ENCODE measurements at regions not wholly inside any gene's neighbourhood (a gene's known extent, or its start where the extent isn't known, plus 50 kb on each side); places are given as distances from the start of the nearest gene placed in this dataset.

DNA sequence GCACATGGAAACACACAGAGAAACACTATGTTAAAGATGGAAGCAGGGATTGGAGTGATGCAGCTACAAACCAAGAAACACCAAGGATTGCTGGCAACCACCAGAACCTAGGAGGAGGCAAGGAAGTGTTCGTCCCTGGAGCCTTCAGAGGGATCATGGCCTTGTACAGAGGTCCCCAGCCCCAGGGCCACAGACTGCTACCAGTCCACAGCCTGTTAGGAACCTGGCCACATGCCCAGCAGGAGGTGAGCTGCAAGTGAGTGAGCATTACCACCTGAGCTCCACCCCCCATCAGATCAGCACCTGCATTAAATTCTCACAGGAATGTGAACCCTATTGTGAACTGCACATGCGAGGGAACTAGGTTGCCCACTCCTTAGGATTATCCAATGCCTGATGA is 505.7 kb upstream of the MDFIC2 start (continued):
- TF ChIP-seq, protein P1, sequence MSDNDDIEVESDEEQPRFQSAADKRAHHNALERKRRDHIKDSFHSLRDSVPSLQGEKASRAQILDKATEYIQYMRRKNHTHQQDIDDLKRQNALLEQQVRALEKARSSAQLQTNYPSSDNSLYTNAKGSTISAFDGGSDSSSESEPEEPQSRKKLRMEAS (IDR thresholded peaks at IDR 0.05) = no peak
- TF ChIP-seq FOXA1 (IDR thresholded peaks at IDR 0.05) = no peak
- TF ChIP-seq ZBTB33 (IDR thresholded peaks at IDR 0.05) = no peak
- TF ChIP-seq SP1 (IDR thresholded peaks at IDR 0.05) = no peak

DNA sequence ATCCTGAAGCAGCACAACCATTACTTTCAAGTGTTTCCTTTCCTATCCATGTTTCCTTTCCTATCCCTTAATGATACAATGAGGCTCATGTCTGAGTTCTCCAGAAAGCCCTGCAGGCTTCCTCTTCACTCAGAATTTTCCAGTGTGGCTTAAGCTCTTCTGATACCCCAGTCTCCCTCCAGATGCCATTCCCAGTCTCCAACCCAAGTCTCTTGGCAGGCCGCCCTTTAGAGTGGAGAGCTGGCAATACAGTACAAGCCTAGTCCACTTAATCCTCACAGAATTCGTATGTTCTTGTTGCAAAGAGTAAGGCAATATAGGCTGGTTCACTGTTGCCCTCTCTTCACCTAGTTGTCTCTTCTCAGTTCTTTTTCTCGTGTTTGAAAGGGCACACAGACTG is 503.9 kb upstream of the MDFIC2 start:
- no peak for DNase-seq (ENCODE audit: low spot score)
- WGBS = 85% methylated on average over 3 of the region's 3 CpGs

More for the DNA sequence above, 503.9 kb upstream of the MDFIC2 start:
- no peaks in the 10 kb centered on the region for H3K4me1 ChIP-seq (ENCODE audit: control insufficient read depth in 4 of 4, insufficient read depth in 4 of 4, low read length in 3 of 4)
- H3K27ac ChIP-seq (ENCODE audit: low read depth in 1 of 2, low read length in 2 of 2) = no peak overlapping the region
- peaks cover 0 to 5% (median 0%) of the 10 kb centered on the region in 4 donors for H3K9me3 ChIP-seq (ENCODE audit: control insufficient read depth in 4 of 4, low read length in 3 of 4)
- no peaks in the 10 kb centered on the region for H3K27me3 ChIP-seq (ENCODE audit: control insufficient read depth in 4 of 4, insufficient read depth in 4 of 4, low read length in 3 of 4)
- H3K4me3 ChIP-seq (ENCODE audit: low read depth in 1 of 3, low read length in 3 of 3) = no peak overlapping the region
- no peak for TF ChIP-seq GABPA (IDR thresholded peaks at IDR 0.05 in 1 of 2, conservative IDR thresholded peaks at IDR 0.05 in 1 of 2)
- no peak for TF ChIP-seq NR2F2 (IDR thresholded peaks at IDR 0.05)
- TF ChIP-seq CTCF (IDR thresholded peaks at IDR 0.05; ENCODE audit: low read depth, low read length, missing input control) = no peak
- no peak for TF ChIP-seq EGR1 (IDR thresholded peaks at IDR 0.05; ENCODE audit: low read depth in 2 of 2)
- no peak for TF ChIP-seq SP1 (IDR thresholded peaks at IDR 0.05)
- TF ChIP-seq FOXA2 (IDR thresholded peaks at IDR 0.05) = no peak
- TF ChIP-seq, protein P2, sequence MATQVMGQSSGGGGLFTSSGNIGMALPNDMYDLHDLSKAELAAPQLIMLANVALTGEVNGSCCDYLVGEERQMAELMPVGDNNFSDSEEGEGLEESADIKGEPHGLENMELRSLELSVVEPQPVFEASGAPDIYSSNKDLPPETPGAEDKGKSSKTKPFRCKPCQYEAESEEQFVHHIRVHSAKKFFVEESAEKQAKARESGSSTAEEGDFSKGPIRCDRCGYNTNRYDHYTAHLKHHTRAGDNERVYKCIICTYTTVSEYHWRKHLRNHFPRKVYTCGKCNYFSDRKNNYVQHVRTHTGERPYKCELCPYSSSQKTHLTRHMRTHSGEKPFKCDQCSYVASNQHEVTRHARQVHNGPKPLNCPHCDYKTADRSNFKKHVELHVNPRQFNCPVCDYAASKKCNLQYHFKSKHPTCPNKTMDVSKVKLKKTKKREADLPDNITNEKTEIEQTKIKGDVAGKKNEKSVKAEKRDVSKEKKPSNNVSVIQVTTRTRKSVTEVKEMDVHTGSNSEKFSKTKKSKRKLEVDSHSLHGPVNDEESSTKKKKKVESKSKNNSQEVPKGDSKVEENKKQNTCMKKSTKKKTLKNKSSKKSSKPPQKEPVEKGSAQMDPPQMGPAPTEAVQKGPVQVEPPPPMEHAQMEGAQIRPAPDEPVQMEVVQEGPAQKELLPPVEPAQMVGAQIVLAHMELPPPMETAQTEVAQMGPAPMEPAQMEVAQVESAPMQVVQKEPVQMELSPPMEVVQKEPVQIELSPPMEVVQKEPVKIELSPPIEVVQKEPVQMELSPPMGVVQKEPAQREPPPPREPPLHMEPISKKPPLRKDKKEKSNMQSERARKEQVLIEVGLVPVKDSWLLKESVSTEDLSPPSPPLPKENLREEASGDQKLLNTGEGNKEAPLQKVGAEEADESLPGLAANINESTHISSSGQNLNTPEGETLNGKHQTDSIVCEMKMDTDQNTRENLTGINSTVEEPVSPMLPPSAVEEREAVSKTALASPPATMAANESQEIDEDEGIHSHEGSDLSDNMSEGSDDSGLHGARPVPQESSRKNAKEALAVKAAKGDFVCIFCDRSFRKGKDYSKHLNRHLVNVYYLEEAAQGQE (IDR thresholded peaks at IDR 0.05) = no peak
- TF ChIP-seq TAF1 (conservative IDR thresholded peaks at IDR 0.05) = no peak
- TF ChIP-seq YY1 (IDR thresholded peaks at IDR 0.05) = no peak
- TF ChIP-seq FOXA1 (IDR thresholded peaks at IDR 0.05) = no peak
- TF ChIP-seq RAD21 (IDR thresholded peaks at IDR 0.05) = no peak
- no peak for TF ChIP-seq HNF4G (IDR thresholded peaks at IDR 0.05)
- TF ChIP-seq, protein P1 (IDR thresholded peaks at IDR 0.05) = no peak
- TF ChIP-seq RXRA (IDR thresholded peaks at IDR 0.05) = no peak
- no peak for TF ChIP-seq ATF3 (IDR thresholded peaks at IDR 0.05)
- no peak overlapping the region for H3K9ac ChIP-seq (ENCODE audit: low read depth in 1 of 2, low read length in 2 of 2)
- no peaks in the 10 kb centered on the region for H3K36me3 ChIP-seq (ENCODE audit: control insufficient read depth in 4 of 4, insufficient read depth in 3 of 4, low read depth in 1 of 4, low read length in 3 of 4)

All from liver (tissue), 8 donors.